ENCODE measurements at regions not wholly inside any gene's neighbourhood (a gene's known extent, or its start where the extent isn't known, plus 50 kb on each side); places are given as distances from the start of the nearest gene placed in this dataset.

- no peak for TF ChIP-seq CTCF (IDR thresholded peaks at IDR 0.05; ENCODE audit: low read length)
- TF ChIP-seq EZH2 (optimal IDR thresholded peaks at IDR 0.05; ENCODE audit: low read depth, low read length), result no peak
- no peak for TF ChIP-seq EZH2phosphoT487 (IDR thresholded peaks at IDR 0.05; ENCODE audit: low read length)
Measured at GRCh38 chr2:104050656-104051242, 803.2 kb upstream of the POU3F3 start.

Measured in MM.1S (cell line).